HG03159 (cell line): ENCODE measurements at regions not wholly inside any gene's neighbourhood (a gene's known extent, or its start where the extent isn't known, plus 50 kb on each side); places are given as distances from the start of the nearest gene placed in this dataset.

Experiments used
- ATAC-seq: cut with Tn5 transposase; IDR thresholded peaks from one replicate; pipeline ENCODE4 v1.9.1; 2021; ENCODE audit warnings: mild to moderate bottlenecking, moderate library complexity; ENCODE audit not compliant: unreplicated experiment

DNA sequence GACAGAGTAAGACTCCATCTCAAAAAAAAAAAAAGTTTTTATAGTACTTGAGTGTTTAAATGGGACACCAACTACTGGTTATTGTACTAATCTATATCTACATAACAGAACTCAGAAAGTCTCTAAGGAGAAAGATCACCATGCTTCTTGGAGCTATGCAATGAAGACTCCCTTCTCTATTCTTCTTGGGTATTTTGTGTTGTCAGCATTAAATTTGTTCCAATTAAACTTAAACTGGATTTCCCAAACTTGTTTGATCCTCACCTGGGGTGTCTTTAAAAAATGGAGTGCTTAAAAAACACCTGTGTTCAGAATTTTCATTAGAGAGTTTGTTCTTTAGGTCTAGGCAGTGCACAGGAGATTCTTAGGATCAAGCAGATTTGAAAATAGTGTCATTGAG is 536.0 kb downstream of the GATA3 start:
- ATAC-seq: no peak

DNA sequence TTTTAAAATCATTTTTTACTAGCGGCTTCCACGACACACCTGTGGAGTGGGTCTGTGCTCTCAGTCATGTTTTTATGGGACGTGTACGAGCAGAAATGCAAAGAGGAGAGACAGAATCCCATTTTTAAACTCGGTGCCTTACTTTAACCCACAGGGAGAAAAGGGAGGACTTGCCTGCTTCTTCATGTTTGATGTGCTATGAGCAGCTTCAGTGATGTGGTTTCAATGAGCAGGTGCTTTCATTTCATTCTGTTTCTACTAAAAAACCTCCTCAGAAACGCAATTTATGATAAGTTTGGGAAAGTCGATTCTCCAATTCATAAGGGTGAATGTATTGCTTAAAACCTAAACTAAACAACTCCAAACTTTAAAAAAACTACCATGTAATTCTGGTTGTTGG is 537.2 kb downstream of the GATA3 start:
- no peak for ATAC-seq

DNA sequence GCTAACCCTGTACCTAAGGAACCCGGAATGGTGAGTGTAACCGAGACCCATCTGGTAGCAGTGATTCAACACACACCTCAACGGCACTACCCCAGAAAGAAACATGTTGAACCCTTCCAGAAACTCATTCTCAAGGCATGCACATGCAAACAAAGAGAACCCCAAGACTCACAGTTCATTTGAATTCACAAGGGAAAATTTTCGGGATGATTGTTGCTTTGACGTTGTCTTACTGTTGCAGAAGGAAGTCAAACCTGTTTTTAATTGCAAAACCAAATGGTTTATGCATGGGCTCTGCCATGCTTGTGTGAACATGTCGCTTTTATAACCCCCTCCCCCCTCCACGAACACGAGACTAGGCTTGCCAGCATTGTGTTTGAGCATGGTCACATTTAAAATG is 539.7 kb downstream of the GATA3 start:
- no peak for ATAC-seq

DNA sequence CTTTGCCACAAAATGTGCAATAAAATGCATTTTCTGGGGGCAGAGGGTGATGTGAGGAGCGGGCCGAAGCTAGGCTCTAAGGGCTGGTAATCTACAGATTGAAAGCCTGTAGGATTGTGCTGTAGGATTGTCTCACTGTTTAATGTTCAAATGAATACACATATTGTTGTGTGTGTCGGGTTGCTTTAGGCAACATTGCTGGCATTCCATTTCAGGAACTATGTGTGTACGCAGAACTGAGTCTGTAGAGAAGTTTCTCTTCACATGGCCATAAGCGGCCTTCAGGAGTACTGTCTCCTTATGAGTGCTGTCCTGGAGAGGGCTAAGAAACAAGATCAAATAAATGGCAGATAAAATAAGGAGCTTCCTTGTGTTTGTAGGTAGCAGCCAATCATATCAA is 540.2 kb downstream of the GATA3 start:
- no peak for ATAC-seq

DNA sequence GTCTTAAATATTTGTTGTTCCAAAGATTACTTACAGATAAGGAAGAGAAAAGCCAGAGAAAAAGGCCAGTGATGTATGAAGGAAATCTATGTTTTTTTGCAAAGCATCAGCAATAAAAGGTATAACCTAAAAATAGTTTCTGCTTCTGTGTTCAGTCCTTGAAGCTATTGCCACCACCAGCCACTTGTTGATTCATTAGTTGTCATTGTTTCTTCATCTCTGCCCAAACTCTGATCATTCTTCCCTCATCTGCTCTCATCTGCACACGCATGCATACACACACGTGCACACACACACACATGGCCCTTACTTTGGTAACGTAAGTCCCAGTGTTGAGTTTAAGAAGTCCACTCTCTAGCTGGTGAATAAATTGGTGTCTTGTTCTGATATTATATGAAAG is 540.7 kb downstream of the GATA3 start:
- no peak for ATAC-seq

DNA sequence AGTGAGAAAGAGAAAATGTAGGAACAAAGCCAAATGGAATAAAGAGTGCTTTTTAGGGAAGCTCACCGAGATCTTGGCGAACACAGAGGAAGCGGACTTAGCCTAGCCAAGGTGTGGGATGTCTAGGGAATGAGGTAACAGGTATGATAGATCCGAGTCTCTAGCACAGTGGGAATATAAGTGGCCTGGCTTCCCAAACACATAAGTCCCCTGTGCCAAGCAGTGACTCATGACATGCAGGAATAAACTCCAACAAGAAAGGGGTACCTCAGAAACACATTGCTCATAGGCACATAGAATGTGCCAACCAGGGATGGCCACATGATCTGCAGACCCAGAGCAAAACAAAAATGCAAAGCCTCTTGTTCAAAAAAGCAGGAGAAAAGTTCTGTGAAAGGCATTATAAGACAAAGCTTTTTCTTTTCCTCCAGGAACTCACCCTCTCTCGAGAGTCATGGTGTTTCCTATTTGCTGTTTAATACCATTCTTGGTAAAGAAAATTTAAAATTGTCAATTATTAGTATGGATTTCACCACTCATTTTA is 542.5 kb downstream of the GATA3 start:
- ATAC-seq: no peak

DNA sequence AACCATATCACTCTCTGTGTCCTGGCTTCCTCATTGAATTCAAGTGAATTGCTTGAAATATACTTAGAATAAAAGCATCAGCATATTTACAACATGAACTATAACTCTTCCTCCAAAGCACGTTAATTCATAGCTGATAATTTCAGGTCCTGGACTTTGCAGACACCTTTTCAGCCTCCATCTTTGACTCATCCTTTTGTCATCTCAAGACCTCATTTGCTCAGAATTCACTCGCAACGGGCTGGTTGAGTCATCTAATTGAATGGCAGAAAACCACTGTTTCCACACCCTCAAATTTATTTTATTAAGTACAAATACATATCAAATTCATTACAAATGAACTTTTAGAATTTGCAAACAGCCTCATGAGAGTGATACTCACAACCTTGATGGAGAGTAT is 545.7 kb downstream of the GATA3 start:
- no peak for ATAC-seq

DNA sequence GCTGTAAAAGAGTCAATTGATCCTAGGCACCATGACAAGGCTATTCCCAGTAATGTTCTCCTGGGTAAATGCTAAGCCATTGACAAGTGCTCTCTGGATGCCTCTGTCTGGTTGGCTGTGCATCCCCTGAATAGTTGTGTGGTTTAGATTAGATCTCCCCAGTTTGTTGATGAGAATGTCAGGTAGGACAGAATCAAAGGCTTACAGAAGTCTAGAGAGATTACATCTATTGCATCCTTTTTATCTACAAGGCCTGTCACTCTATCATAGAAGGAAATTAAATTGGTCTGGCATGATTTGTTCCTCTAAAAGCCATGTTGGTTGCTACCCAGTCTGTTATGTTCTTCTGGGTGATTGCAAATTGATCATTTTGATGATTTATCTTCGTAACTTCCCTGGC is 548.3 kb downstream of the GATA3 start:
- ATAC-seq: no peak

DNA sequence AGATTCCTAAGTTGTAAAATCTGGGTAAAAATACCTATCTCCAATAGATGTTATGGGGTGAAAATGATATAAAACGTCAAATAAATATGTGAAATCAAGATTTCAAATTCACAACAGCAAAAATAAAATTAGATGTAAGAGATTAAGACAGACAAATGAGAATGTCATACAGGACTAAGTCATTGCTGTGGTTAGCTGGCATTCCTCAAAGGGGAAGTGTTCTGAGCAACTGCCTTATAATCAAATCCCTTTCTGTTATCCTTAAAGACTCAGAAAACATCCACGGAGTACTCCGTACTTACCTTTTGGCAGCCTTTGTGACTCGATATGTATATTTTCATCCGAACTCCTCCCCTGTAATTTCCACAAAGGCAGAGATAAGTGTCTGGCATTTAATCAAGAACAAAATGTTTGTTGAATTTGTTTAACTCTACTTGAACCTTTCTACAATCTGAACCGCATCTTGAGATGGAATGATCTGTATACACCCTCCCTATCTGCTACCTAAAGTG is 559.6 kb downstream of the GATA3 start:
- ATAC-seq: no peak

DNA sequence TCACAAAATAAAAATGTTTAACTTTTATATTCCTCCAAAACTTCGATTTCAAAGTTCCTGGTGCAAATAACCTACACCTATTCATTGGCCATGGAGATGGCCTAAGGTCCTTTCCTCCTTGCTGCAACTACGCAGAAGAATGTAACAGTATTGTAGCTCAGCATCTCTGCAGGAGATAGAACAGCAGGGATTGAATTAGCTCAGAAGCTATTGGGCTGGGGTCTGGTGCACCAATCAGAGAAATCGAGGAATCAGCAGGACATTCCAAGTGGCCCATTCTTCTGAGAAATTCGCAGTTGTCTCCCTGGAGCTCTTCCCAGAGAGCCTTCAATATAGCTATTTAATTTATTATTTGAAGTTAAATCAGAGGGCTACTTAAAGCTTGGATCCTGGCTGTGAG is 560.6 kb downstream of the GATA3 start:
- no peak for ATAC-seq

DNA sequence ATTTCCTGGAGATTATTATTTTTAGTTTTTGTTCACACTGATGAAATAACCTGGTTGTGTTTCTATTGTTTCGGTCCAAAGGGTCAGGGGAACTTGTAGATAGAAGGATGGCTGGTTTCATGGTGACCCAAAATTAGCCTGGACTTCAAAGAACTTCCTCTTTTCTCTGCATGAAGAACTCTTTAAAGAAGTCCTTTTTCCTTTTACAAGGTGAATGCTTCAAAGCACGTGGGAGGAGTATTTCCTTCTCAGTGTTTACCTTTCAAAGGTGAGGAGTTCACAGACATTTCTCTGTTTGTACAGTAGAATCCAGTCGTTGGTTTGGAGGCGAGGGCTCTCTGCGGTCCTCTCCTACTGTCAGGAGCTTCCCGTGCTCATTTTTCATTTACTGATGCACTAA is 561.7 kb downstream of the GATA3 start:
- ATAC-seq: peak; percentile 64

DNA sequence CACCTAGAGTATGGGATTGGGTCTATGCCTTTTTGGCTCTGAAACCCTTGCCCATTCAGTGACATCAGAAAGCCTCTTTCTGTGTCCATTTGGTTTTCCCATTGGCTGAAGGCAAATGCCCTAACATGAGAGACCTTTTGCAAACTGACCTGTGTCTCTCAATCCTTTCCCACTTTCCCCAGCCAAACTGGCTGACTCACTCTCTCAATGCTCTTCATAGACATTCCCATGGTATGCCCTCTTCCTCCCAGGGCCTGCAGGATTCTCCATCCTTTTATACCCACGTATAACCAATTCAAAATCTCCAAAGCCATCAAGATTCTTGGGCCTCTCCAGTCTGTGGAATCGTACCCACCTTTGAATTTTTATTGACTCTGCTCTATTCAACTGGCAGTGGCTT is 563.3 kb downstream of the GATA3 start:
- no peak for ATAC-seq

DNA sequence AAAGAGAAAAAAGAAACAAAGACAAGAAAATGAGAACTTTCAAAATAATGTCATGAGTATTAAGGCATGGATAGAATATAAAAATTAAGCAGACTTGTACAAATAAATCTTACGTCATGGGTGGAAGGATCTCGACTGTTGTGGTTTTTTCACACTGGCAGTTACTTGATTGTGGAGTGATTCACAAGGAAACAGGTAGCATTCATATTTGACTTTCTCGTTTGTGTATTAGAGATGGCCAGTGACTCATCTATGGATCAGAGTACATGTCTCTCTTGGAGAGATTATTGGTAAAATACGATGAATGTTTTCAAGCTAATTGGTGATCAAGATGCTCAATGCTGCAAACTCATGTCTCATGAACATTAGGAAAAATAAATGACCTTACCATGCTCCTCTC is 564.3 kb downstream of the GATA3 start:
- no peak for ATAC-seq

DNA sequence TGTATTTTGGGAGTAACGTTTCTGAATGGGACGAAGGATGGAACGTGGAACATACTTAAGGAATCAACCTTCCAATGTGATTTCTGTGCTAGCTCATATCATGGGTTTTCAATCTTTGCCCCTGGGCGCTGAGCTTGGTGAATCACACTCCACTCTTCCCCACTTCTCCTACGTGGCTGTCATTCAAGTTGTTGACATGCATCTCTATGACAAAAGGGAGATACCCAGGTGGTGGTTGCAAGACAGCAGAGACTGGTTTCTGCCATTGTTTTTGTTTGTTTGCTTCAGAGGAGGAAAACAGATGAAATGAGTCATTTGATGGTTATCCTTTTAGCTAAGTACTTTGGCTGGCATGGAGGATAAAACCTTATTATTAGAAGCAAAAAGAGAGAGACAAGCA is 573.9 kb downstream of the GATA3 start:
- no peak for ATAC-seq

DNA sequence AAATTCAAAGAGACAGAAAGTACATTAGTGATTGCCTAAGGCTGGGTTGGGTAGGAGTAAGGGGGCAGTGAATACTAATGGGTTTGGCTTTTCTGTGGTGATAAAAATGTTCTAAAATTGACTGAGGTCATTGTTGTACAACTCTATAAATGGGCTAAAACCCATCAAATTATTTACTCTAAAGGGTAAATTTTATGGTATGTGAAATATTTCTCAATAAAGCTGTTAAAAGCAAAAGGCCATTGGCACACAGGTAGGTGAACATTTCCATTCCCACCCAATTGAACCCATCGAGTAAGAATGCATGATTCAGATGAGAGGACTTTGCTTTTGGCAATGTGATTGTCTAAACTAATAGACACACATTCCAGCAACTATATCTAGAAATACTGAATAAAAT is 579.4 kb downstream of the GATA3 start:
- ATAC-seq: no peak

DNA sequence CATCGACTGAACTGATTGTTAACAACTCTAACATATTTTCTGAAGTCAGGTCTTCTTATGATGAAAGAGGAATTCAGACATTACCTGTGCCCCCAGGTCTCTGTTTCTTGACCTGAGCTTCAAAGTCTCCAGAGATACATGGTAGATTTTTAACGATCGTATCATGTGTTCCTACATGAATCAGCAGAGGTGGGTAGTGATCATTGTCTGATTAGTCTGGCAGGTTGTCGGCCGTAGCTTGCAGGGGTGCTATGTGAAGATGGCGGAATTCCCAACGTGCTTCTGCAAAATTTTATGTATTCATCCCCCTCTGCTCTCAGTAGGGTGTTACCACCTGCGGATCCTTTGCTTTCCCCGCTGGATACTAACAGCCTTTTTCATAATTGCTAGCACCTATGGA is 581.9 kb downstream of the GATA3 start:
- no peak for ATAC-seq

DNA sequence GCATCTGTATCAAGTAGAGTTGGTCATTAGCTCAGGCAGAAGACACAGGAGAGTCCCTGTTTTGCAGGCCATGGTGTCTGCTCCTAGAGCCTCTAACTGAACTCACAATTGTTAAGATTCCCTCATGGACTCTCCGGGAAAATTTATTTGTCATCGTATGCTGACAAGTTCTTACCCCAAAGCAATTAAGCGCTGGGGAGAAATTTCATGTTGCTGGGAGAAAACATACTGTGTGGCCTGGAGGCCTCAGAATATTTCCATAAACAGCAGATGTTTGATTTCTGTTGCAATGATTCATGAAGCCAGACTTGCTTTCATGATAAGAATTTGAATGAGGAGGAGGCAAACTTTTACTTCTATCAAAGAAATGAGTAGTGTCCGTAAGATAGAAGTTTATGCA is 583.2 kb downstream of the GATA3 start:
- ATAC-seq: no peak

DNA sequence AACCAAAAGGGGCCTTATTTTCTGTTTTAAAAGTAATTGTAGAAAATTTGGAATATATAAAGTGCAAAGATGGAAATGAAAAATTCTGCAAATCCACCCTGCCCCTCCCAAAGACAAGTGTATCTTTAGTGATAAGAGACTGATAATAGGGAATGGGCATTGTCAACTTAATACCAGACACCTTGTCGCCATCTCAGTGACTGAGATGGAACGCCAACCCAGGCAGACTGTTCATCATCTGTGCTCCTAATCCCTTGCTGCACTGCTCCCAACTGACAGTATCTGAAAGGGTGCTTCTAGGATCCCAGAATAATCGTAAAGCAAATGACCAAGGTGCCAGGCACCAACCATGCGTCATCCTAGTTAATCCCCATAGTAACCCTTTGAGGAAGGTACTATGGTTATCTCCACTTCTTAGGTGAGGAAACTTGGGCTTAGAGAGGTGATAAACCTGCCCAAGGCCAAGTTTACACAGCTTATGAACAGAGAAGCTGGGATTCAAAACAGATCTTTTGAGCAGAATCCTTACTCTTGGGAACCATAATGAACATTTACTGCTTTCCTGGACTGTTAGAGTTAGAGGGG is 583.7 kb downstream of the GATA3 start:
- ATAC-seq: no peak

DNA sequence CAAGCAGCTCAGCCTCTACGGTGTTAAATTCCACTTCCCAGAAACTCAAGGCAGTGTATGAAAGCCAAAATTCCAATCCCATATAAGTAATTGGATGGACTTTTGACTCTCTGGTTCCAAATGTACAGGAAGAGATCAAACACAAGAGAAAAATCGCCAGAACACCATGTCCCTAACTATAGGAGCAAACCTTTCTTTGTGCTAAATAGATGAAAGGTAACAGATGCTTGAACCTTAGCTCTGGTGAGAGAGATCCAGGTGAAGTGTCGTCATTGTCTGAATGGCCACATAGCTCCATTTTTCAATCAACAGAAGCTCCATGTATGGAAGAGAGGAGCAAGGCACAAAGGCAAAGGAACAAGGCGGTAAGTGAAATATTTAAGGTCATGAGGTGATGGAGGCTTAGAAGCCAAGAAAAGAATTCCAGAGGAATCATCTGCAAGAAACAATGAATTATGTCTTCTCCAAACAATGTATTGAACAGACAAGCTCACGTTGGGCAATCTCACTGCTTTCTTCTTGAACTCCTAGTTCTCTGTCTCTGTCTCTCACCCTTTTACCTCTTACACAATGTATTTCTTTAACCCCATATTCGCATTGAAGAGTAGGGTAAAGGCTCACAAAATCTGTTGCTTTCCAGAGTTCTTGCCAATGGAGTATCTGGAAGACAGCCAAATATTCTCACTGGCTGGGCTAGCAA is 585.1 kb downstream of the GATA3 start:
- no peak for ATAC-seq

DNA sequence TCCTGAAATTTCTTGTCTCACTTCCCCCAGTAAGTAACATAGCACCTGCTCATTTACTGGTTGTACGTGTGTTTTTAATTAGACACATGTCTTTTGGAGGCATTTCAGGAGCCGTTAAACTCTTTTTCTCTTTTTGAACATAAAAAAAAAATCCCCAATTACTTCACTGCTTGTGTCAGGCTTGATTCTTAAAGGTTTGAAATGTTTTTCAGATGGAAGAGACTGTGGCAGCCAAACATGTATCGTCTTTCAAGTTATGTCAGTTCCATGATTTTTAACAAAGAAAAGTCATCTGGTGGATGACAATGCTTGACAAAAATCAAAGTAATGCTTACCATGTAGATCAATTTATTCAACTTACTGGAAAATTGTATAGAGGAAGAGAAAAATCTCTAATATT is 585.8 kb downstream of the GATA3 start:
- ATAC-seq: no peak

DNA sequence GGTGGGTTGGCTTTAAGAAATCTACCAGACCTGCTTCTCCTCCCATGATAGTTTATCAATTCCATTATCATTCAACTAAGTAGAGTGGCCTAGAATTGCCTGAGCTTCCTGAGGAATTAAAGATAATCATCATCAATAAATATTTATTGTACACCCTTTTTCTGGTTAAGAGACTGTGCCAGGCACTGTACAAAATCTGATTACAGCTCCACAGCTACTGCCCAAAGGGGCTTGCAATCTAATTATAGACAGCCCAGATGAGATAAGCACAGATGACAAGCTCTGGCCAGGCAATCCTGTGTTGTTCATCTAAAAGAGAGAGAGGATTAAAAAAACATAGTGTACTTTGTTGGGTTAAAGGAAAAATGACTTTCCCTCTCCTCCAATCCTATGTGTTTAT is 586.4 kb downstream of the GATA3 start:
- ATAC-seq: no peak

DNA sequence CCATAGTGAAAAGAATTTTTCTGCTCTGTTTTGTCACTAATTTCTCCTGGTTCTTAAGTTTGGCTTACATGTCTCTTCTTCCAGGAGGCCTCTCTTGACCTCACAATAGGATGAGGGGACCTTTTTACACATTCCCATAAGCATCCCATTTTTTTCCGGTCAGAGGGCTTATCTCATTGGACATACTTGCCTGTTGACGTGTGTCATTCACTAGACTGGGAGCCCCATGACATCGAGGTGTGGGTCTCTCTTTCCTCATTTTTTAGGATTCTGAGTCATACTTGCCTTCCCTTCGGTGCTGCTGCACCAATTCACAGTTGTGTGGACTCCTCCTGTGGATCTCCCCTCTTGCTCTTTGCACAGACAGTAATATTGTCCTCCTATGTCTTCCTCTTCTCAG is 601.8 kb downstream of the GATA3 start:
- ATAC-seq: no peak

DNA sequence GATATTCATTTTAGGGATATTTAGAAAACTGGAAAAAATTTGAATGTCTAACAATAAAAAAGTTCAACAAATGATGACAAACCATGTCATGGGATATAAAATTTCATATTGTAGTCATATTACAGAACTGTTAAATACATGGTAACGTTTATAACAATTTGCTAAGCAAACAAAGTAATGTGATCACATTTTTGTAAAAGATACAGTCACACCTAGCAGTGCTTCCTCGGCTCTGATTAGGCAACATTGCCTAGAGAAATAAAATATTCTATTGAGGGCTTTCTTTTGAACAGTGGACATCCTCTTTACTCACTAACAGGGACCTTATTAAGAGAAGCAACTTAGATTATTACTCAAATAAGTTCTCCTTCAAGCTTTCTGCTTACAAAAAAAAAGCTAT is 605.5 kb downstream of the GATA3 start:
- no peak for ATAC-seq
